IMR-90 (cell line): ENCODE measurements at regions not wholly inside any gene's neighbourhood (a gene's known extent, or its start where the extent isn't known, plus 50 kb on each side); places are given as distances from the start of the nearest gene placed in this dataset.

Experiments
- ATAC-seq: fragments of 200-7000 bp; cut with Tn5 transposase; 2 replicates; pipeline ENCODE4 v1.9.1; 2020; ENCODE audit warnings: low read depth, mild to moderate bottlenecking, moderate library complexity
- BruUV-seq: library from RNA; stranded (reverse); fragments of 400-500 nt; replicated peaks from 2 replicates; lab custom pipeline; 2021; lab: Mats Ljungman, UMichigan
- CTCF ChIA-PET: fragments of 300-600 bp; formaldehyde crosslinking; extraction: SDS; loops from one replicate; lab custom pipeline; 2021; ENCODE audit warnings: antibody characterized with exemption; lab: Yijun Ruan, JAX
- POLR2A ChIA-PET: fragments of 300-600 bp; sonication (Branson Sonifier 250); formaldehyde crosslinking; loops from one replicate; lab custom pipeline; 2022; ENCODE audit warnings: antibody characterized with exemption; ENCODE audit not compliant: unreplicated experiment; lab: Charles Lee
- DNase-seq: peaks from one replicate; pipeline ENCODE4 v3.0.0; 2013
- H2AFZ ChIP-seq: replicated peaks from 2 replicates; pipeline ENCODE3; 2013; ENCODE audit warnings: low read length, mild to moderate bottlenecking; ENCODE audit not compliant: poor library complexity
- H2AK5ac ChIP-seq: 2 replicates; pipeline ENCODE4 v1.6.1; 2013; ENCODE audit warnings: low read depth, low read length, inconsistent platforms
- H2AK9ac ChIP-seq: replicated peaks from 2 replicates; pipeline ENCODE3; 2013; ENCODE audit warnings: mild to moderate bottlenecking, low read depth, low read length, moderate library complexity; ENCODE audit not compliant: poor library complexity
- H2BK120ac ChIP-seq: 2 replicates; pipeline ENCODE4 v1.6.1; 2013; ENCODE audit warnings: low read depth, low read length, inconsistent platforms
- H2BK15ac ChIP-seq: 3 replicates; pipeline ENCODE4 v1.6.1; 2013; ENCODE audit warnings: low read depth, low read length, inconsistent platforms
- H2BK20ac ChIP-seq: 2 replicates; pipeline ENCODE4 v1.6.1; 2013; ENCODE audit warnings: low read depth, mild to moderate bottlenecking, inconsistent platforms, low read length, moderate library complexity
- H2BK5ac ChIP-seq: 2 replicates; pipeline ENCODE4 v1.6.1; 2013; ENCODE audit warnings: mild to moderate bottlenecking, low read depth, low read length, inconsistent platforms; ENCODE audit not compliant: poor library complexity, severe bottlenecking
- H3K14ac ChIP-seq: replicated peaks from 2 replicates; pipeline ENCODE4 v1.6.1; 2013; ENCODE audit warnings: low read depth, low read length, inconsistent platforms
- H3K18ac ChIP-seq: 2 replicates; pipeline ENCODE4 v1.6.1; 2013; ENCODE audit warnings: low read depth, low read length, control low read depth
- H3K23ac ChIP-seq: 2 replicates; pipeline ENCODE4 v1.6.1; 2013; ENCODE audit warnings: low read depth, low read length, inconsistent platforms
- H3K27ac ChIP-seq: 2 replicates; pipeline ENCODE4 v1.5.1; 2013; ENCODE audit warnings: mild to moderate bottlenecking, control low read depth, low read length; ENCODE audit not compliant: insufficient read depth
- H3K27me3 ChIP-seq: 2 replicates; pipeline ENCODE4 v1.6.1; 2013; ENCODE audit warnings: low read length; ENCODE audit not compliant: control insufficient read depth, insufficient read depth
- H3K36me3 ChIP-seq: 2 replicates; pipeline ENCODE4 v1.6.1; 2013; ENCODE audit warnings: low read length, mixed read lengths; ENCODE audit not compliant: control insufficient read depth, insufficient read depth
- H3K4ac ChIP-seq: 2 replicates; pipeline ENCODE4 v1.6.1; 2013; ENCODE audit warnings: low read depth, low read length, inconsistent platforms
- H3K4me1 ChIP-seq: 2 replicates; pipeline ENCODE4 v1.6.1; 2013; ENCODE audit warnings: low read length, mixed read lengths; ENCODE audit not compliant: control insufficient read depth, insufficient read depth
- H3K4me2 ChIP-seq: 2 replicates; pipeline ENCODE4 v1.6.1; 2013; ENCODE audit warnings: low read depth, mild to moderate bottlenecking, control low read depth, low read length, moderate library complexity
- H3K4me3 ChIP-seq: 2 replicates; pipeline ENCODE4 v1.5.1; 2013; ENCODE audit warnings: low read depth, mild to moderate bottlenecking, control low read depth, low read length, moderate library complexity; ENCODE audit not compliant: insufficient read depth
- H3K56ac ChIP-seq: 2 replicates; pipeline ENCODE4 v1.6.1; 2013; ENCODE audit warnings: low read length, inconsistent platforms; ENCODE audit not compliant: insufficient read depth; ENCODE audit errors: extremely low read depth
- H3K79me1 ChIP-seq, 2 experiments: 2 replicates each; pipeline ENCODE4 v1.6.1; 2013; ENCODE audit warnings: low read length in 2 of 2, inconsistent platforms in 1 of 2, low read depth in 1 of 2
- H3K9ac ChIP-seq: 2 replicates; pipeline ENCODE4 v1.6.1; 2013; ENCODE audit warnings: low read depth, low read length, control low read depth
- H3K9me1 ChIP-seq: 2 replicates; pipeline ENCODE4 v1.6.1; 2013; ENCODE audit warnings: low read length, inconsistent platforms; ENCODE audit not compliant: insufficient read depth
- H3K9me3 ChIP-seq: 2 replicates; pipeline ENCODE4 v1.6.1; 2013; ENCODE audit warnings: low read length; ENCODE audit not compliant: control insufficient read depth, insufficient read depth
- H4K20me1 ChIP-seq: 2 replicates; pipeline ENCODE4 v1.6.1; 2013; ENCODE audit warnings: low read length, inconsistent platforms; ENCODE audit not compliant: insufficient read depth
- H4K5ac ChIP-seq: 2 replicates; pipeline ENCODE4 v1.6.1; 2013; ENCODE audit warnings: mild to moderate bottlenecking, low read depth, low read length, control low read depth
- H4K8ac ChIP-seq, 2 experiments: 2 replicates each; pipeline ENCODE4 v1.6.1; 2013; ENCODE audit warnings: low read depth in 2 of 2, low read length in 2 of 2, control low read depth in 1 of 2, inconsistent platforms in 1 of 2
- H4K91ac ChIP-seq: 2 replicates; pipeline ENCODE4 v1.6.1; 2013; ENCODE audit warnings: low read depth, low read length, inconsistent platforms; ENCODE audit not compliant: insufficient read depth
- FOS ChIP-seq: fragments of 150-350 bp; IDR thresholded peaks from 2 replicates; pipeline ENCODE4 v1.6.1; 2016; ENCODE audit warnings: low read depth, low read length
- NFE2L2 ChIP-seq: fragments of 150-350 bp; IDR thresholded peaks from 2 replicates; pipeline ENCODE4 v1.6.1; 2016; ENCODE audit warnings: low read depth, mild to moderate bottlenecking, low read length
- SMC3 ChIP-seq: fragments of 150-350 bp; IDR thresholded peaks from 2 replicates; pipeline ENCODE4 v1.6.1; 2016; ENCODE audit warnings: low read depth, mild to moderate bottlenecking, antibody characterized with exemption, low read length, moderate library complexity
- WGBS, 2 experiments: methylation state at CpG; one replicate each; pipeline versions ENCODE4 v1.1.5 to v1.1.7; 2013; ENCODE audit warnings: missing lambda C conversion rate in 2 of 2; ENCODE audit not compliant: insufficient read length in 1 of 2; ENCODE audit errors: extremely low coverage in 2 of 2; 5-methylcytosine and 5-hydroxymethylcytosine counted together
- dilution Hi-C: fragments of 300-500 bp; cut with HindIII; formaldehyde crosslinking; loops from one replicate; pipeline ENCODE4 v1.14.3; 2018; ENCODE audit warnings: low sequenced_read_pairs; ENCODE audit not compliant: unreplicated experiment
- in situ Hi-C: fragments of 300-500 bp; cut with MboI; formaldehyde crosslinking; loops from 3 replicates; pipeline ENCODE4 v1.14.3; 2019; ENCODE audit warnings: low sequenced_read_pairs, inconsistent platforms, mixed read lengths
- intact Hi-C: fragments of 100-400 bp; cut with micrococcal nuclease; formaldehyde crosslinking; loops from 2 replicates; pipeline ENCODE4 v1.10.0; 2022

- no TSS peak for BruUV-seq
- Histone ChIP-seq H2BK15ac (no peak overlapping the region), H3K4me3 (no peak overlapping the region), H4K20me1 (no peaks in the 10 kb centered on the region), H2AFZ (no peak overlapping the region), H3K18ac (no peak overlapping the region), H3K4me2 (no peak overlapping the region), H3K23ac (no peak overlapping the region), H2BK5ac (no peak overlapping the region), H2AK5ac (no peak overlapping the region), H3K36me3 (no peaks in the 10 kb centered on the region), H4K8ac (no peak overlapping the region), H2AK9ac (no peak overlapping the region), H2BK120ac (no peak overlapping the region), H3K56ac (no peak overlapping the region), H3K14ac (no peak overlapping the region), H3K9me1 (no peaks in the 10 kb centered on the region), H3K79me1 (no peaks in the 10 kb centered on the region), H3K4me1 (no peaks in the 10 kb centered on the region), H3K27ac (no peak overlapping the region), H4K91ac (no peak overlapping the region), H3K27me3 (no peaks in the 10 kb centered on the region), H3K9me3 (no peaks in the 10 kb centered on the region), H4K5ac (no peak overlapping the region), H2BK20ac (no peak overlapping the region), H3K9ac (no peak overlapping the region), H3K4ac (no peak overlapping the region)
- dilution Hi-C loops: no loop called here
- ATAC-seq (no peak), DNase-seq (no peak)
- WGBS, 2 experiments: 93% methylated on average over 14 of the region's 31 CpGs; no CpG with 5 or more reads in 1 of the 2 experiments
- intact Hi-C loops: no loop called here
- no peak for TF ChIP-seq NFE2L2
- no peak for TF ChIP-seq FOS
- no peak for TF ChIP-seq SMC3
- CTCF ChIA-PET: no interaction called here
- in situ Hi-C loops: no loop called here
- POLR2A ChIA-PET: no interaction called here
Observed at GRCh38 chr5:58069016-58069705, 390.7 kb downstream of the PLK2 start.
